GM18519 (cell line): ENCODE measurements at regions not wholly inside any gene's neighbourhood (a gene's known extent, or its start where the extent isn't known, plus 50 kb on each side); places are given as distances from the start of the nearest gene placed in this dataset.

Experiments used
- ATAC-seq: cut with Tn5 transposase; IDR thresholded peaks from one replicate; pipeline ENCODE4 v1.9.1; 2021; ENCODE audit warnings: mild to moderate bottlenecking, moderate library complexity; ENCODE audit not compliant: unreplicated experiment, low FRiP score

- ATAC-seq = no peak
Measured at GRCh38 chr3:94564247-94564646, 501.4 kb downstream of the NSUN3 start.

GRCh38 chr3:94568041-94568440 is 505.2 kb downstream of the NSUN3 start:
- ATAC-seq = no peak

GRCh38 chr3:94573337-94573736 is 510.5 kb downstream of the NSUN3 start:
- ATAC-seq = no peak

DNA sequence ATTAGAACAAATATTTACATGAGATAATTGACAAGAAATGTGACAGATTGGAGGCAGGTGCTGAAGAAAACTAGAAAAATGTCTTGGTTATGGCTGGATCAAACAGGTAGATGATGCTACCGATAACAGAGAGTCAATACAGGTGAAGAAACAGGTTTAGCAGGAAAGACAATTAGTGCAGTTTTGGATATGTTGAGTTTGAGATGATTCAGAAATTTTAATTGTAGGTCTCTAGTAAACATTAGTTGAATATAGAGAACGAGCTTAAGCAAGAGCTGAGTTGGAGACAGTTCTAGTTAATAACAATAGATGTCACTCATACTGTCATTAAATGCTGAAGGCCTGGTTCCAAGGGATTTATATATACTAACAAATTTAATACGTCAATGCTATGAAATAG is 524.4 kb downstream of the NSUN3 start:
- ATAC-seq = no peak

DNA sequence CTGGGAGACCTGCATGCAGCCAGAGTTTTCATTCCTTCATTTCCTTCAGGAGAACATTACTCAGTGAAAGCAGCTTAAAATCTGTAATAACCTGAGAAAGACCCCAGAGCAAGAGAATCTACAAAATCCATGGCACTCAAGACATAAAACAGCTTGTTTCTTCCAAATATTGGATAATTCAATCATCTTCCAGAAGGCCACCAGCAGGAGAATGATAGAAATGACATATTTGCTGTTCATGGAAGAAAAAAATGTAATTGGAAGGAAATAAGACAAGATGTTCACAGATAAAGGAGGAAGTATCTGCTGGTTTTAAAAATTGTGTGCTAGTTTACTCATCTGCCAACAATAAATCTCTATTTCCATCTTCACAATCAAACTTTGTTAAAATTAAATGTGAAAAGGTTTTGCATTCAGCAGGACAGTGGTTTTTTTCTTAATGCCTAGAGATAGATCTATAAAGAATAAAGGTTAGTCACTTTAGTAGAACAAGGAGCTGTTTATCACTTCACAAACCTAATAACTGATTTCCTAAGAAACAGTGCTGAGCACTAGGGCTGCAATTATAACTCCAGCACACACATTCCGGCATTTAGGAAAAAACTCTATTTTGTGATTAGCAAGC is 530.8 kb downstream of the NSUN3 start:
- no peak for ATAC-seq

- ATAC-seq = no peak
Measured at GRCh38 chr3:94596141-94596540, 533.3 kb downstream of the NSUN3 start.

- no peak for ATAC-seq
Measured at GRCh38 chr3:94596887-94597566, 534.2 kb downstream of the NSUN3 start.

DNA sequence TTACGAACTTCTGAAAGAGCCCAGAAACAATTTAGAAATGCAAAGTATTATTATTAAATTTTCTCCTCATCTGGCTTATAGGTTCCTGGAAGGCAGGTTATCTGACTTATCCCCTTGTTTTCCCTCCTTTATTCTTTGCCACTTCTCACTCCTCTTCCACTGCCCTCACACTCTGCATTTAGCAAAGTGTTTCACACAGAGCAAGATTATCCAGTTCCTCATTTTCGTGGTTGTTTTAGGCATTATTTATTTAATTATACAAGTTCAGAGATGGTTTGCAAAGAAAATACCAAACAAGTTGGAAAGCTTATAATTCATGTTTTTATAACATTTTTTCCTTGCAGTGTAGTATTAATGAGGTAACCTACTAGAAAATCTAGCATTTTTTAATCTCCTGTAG is 544.9 kb downstream of the NSUN3 start:
- ATAC-seq = no peak

DNA sequence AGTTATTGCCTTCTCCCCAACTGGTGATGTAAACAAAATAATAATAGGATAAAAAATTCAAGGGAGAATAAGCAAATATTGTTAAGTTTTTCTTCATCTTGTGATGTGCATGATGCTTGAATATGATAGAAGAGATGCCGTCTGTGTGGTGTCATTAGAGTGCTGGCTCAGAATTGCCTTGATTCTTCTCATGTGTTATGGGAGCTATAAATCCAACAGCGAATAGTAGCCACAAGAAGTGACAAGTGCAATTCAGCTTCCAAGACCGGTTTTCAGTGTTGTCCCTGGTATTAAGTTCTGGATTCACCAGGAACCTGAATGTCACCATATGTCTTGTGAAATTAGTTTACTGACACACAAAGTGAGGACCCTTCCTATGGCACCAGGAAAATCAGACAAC is 547.0 kb downstream of the NSUN3 start:
- no peak for ATAC-seq

- ATAC-seq = no peak
Measured at GRCh38 chr3:94611596-94611995, 548.7 kb downstream of the NSUN3 start.

DNA sequence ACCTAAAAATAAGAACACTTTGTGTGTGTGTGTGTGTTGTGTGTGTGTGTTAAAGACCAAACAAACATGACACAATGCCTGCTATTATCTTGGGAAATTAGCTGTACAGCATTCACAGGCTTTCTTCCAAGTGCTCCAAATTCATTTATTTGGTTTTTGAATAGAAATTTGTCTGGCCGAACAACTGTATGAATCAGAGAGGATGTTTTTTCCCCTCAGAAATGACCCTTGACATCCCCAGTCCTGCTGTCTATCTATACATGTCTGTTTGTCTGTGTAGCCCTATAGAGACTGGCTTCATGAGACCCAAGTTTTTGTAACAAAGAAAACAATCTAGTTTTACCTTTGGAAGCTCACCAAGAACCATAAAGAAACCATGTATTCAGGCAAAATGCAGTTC is 549.8 kb downstream of the NSUN3 start:
- ATAC-seq = no peak

DNA sequence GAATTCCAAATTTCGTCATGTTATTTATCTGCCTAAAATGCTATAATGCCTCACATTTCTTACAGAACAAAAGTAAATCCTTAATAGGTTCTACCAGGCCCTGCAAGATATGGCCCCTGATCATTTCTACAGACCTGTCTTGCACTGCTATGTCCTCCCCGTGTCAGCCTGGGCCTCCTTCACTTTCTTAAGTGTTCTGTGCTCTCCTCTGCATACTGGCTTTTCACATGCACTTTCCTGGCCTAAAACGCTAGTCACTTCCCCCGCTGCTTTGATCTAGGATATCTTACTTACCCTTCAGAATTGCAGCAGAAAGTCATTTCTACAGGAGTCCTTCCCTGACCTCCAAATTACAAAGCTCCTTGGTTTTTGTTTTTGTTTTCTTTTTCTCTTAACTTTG is 551.3 kb downstream of the NSUN3 start:
- no peak for ATAC-seq

DNA sequence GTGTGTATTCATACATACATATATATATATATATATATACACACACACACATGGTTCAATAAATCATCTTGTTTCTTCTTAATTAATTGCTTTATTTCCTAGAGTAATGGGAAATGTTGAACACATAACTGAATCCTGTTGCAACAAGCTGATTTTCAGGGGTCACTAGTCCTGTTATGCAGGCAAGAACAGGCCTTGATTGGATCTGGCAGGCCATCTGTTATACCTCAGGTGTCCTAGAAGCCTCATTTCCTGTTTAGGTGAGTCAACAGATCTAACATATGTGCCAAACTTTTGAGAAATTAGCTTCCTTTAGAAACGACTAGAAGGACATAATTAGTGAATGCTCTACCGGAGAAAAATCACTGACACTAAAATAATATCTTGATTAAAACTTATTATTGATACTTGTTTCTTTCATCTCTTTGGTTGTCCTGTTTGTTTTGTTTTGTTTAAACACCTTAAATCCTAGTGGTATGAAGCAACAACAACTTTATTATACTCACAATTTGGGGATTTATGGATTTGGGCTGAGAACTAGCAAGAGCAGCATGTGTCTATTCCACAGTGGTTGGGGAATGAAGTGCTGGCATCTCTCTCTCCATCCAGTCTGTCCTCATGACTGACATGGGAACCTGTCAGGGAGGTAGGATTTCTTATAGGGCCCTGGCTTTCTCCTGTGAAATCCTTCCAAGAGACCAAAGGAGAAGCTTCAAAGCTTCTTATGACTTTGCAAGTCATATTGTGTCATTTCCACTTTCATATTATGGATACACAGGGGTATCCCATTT is 552.6 kb downstream of the NSUN3 start:
- ATAC-seq = no peak

DNA sequence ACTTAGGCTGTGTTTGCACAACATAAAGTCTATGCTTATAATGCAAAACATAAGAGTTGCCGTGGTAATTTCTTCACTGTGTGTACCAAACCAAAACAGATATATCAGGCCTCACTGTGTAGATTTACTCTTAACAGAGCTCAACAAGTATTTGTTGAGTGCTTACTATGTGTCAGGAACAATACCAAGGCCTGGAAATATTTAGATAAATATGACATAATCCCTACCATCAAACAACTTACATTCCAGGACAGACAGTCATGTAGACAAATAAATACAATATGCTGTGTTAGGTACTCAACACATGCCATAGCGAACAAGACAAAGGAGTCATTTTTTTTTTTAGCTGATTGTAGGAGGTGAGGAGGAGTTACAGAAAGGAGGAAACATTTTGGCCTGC is 554.0 kb downstream of the NSUN3 start:
- ATAC-seq = no peak

DNA sequence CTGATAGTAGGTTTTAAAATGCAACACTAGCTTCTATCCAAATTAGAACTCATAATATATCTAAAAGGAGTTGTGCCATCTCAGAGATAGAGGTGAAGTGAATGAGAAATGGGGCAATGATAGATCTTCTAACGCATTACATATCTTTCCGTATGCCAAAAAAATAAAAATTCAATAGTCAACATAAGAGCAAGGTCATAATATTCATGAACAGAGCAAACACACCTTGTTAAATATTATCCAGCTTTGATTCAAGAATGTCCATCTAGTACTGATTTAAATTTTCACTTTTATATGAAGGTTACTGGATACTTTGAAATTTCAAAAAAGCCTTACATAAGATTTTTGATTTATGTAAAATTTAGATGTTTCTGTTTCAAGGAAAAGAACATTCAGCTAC is 554.5 kb downstream of the NSUN3 start:
- no peak for ATAC-seq

GRCh38 chr3:94619643-94620042 is 556.8 kb downstream of the NSUN3 start:
- ATAC-seq = no peak

DNA sequence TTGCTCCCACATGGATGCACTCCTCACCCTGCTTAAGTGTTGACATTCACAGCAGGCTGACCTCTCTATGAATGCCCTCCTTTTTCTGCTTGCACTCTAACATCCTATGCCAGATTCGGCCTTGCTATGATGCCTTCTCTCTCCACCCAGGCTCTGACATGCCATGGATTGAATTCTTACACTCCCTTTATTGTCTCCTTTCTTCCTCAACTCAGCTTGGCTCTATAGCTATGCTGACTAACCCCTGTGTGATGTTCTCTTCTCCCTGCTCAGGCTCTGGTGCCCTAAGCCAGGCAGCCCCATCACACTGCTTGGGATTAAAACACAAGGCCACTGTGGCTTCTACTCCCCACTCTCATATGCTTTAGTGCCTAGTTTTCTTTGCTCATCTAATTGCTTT is 563.7 kb downstream of the NSUN3 start:
- no peak for ATAC-seq

GRCh38 chr3:94627689-94628088 is 564.8 kb downstream of the NSUN3 start:
- no peak for ATAC-seq

DNA sequence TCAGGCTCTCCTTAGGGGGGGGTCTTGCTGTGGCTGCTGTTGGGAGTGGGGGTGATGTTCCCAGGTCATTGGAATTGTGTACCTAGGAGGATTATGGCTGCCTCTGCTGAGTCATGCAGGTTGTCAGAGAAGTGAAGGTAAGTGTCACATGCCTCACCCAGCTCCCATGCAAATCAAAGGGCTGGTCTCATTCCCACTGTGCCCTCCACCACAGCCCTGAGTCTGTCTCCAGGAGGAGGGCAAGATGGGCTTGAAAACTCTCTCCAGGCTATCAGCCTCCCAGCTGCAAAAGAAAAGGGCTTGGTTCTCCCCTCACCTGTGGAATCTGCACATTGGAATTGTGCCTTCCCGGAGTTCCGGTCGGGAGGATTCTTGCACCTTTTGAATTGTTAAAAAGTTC is 580.5 kb downstream of the NSUN3 start:
- ATAC-seq = no peak

DNA sequence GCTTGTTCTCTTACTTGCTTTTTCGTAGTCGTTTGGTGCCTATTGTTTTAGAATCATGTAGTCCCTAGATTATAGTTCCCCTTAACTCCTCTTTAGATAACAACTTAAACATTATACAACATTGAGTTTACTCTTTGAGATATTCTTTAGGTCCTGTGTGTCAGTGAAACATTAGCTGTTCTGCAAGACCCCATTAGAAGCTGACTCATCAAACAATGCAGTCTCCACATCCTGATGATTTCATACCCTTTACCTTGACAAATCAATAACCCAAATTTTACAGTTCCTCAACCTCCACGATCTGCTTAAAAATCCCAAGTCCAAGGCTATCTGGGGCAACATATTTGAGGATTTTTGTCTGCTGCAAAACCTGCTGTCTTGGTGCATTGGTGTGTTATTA is 582.9 kb downstream of the NSUN3 start:
- no peak for ATAC-seq

GRCh38 chr3:94647131-94647530 is 584.3 kb downstream of the NSUN3 start:
- ATAC-seq = no peak
